Liver (tissue), 3 donors: ENCODE measurements at regions not wholly inside any gene's neighbourhood (a gene's known extent, or its start where the extent isn't known, plus 50 kb on each side); places are given as distances from the start of the nearest gene placed in this dataset.
"Not testable (repeated sequence)": the region's sequence is repeated elsewhere in the genome, so short reads cannot be mapped to it uniquely, and the experiment has no call there.

ENCODE experiments used
- SP1 ChIP-seq: IDR thresholded peaks from 2 replicates; pipeline ENCODE4 v1.6.1; 2018; ENCODE audit warnings: antibody characterized with exemption, mild to moderate bottlenecking
- TAF1 ChIP-seq: conservative IDR thresholded peaks from 2 replicates; pipeline ENCODE4 v1.6.1; 2016; ENCODE audit warnings: antibody characterized with exemption, mild to moderate bottlenecking
- TF ChIP-seq, protein P1 (sequence below): fragments of 150-350 bp; IDR thresholded peaks from 2 replicates; pipeline ENCODE4 v1.5.1; 2017; ENCODE audit warnings: improper control_type of control experiment, low read depth, low read length; ENCODE audit not compliant: missing input control
- donor health status: healthy.
- donor health status: healthy.

DNA sequence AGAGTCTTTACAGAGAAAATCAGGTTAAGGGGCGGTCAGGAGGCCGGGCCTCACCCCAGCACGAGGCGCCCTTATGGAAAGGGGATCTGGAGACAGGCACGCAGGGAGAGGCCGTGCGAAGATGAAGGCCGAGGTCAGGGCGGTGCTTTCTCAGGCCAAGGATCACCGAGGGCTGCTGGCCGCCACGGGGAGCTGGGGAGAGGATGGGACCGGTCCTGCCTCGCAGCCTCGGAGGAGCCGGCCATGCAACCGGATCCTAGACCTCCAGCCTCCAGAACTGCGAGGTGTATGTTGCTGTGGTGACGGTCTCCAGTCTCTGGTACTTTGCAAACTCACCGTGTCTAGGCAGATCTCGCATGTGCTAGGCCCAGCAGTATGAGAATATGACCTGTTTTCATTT is 138.2 kb upstream of the NKX1-1 start:
- not testable (repeated sequence) for TF ChIP-seq SP1, TAF1
- TF ChIP-seq, protein P1, sequence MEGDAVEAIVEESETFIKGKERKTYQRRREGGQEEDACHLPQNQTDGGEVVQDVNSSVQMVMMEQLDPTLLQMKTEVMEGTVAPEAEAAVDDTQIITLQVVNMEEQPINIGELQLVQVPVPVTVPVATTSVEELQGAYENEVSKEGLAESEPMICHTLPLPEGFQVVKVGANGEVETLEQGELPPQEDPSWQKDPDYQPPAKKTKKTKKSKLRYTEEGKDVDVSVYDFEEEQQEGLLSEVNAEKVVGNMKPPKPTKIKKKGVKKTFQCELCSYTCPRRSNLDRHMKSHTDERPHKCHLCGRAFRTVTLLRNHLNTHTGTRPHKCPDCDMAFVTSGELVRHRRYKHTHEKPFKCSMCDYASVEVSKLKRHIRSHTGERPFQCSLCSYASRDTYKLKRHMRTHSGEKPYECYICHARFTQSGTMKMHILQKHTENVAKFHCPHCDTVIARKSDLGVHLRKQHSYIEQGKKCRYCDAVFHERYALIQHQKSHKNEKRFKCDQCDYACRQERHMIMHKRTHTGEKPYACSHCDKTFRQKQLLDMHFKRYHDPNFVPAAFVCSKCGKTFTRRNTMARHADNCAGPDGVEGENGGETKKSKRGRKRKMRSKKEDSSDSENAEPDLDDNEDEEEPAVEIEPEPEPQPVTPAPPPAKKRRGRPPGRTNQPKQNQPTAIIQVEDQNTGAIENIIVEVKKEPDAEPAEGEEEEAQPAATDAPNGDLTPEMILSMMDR: not testable (repeated sequence)
